ENCODE measurements at regions not wholly inside any gene's neighbourhood (a gene's known extent, or its start where the extent isn't known, plus 50 kb on each side); places are given as distances from the start of the nearest gene placed in this dataset.

DNA sequence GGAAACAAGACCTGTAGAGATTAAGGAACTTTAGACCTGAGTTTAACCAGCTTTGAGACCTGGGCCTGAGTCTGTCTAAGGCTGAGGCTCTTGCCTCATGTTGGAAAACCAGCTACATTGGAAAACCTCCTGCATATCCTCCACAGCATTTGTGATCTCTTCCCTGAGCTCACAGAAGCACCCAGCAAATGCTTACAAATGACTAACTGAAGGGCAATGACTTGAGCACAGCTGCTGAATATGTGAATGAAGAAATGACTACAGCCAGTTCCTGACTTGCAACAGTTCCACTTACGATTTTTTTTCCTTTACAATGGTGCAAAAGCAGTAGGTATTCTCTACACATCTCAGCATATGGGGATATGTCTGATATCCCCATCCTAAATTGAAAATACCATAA, 112.4 kb upstream of the RREB1 start:
- TF ChIP-seq PPARD (CRISPR knock-in tag; IDR thresholded peaks at IDR 0.05) (no peak), NBN (IDR thresholded peaks at IDR 0.05; ENCODE audit: low read depth) (no peak), CTCF (IDR thresholded peaks at IDR 0.05 in 2 of 3, conservative IDR thresholded peaks at IDR 0.05 in 1 of 3; ENCODE audit: insufficient read depth in 2 of 3, low read depth in 1 of 3, low read length in 3 of 3) (no peak), ZNF274 (IDR thresholded peaks at IDR 0.05; ENCODE audit: borderline replicate concordance, low read depth, low read length) (no peak), HNRNPL (IDR thresholded peaks at IDR 0.05; ENCODE audit: low read depth, low read length) (no peak), EZH2 (IDR thresholded peaks at IDR 0.05; ENCODE audit: borderline replicate concordance, low read depth, low read length) (no peak), REST (IDR thresholded peaks at IDR 0.05; ENCODE audit: borderline replicate concordance) (no peak), REST (CRISPR knock-in tag; IDR thresholded peaks at IDR 0.05; ENCODE audit: low read depth) (no peak), ELF4 (CRISPR knock-in tag; IDR thresholded peaks at IDR 0.05) (no peak), FIP1L1 (IDR thresholded peaks at IDR 0.05; ENCODE audit: low read depth, low read length, poor library complexity, severe bottlenecking) (no peak), MTA3 (IDR thresholded peaks at IDR 0.05; ENCODE audit: borderline replicate concordance) (no peak), RFX5 (IDR thresholded peaks at IDR 0.05; ENCODE audit: low read depth, low read length) (no peak), SIN3A (IDR thresholded peaks at IDR 0.05; ENCODE audit: borderline replicate concordance in 2 of 2, control insufficient read depth in 1 of 2, low read depth in 2 of 2, low read length in 2 of 2) (no peak)
- TF ChIP-seq, protein P1, sequence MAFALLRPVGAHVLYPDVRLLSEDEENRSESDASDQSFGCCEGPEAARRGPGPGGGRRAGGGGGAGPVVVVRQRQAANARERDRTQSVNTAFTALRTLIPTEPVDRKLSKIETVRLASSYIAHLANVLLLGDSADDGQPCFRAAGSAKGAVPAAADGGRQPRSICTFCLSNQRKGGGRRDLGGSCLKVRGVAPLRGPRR (CRISPR knock-in tag; IDR thresholded peaks at IDR 0.05) = no peak

Data from K562 (cell line).